GM18861 (cell line): ENCODE measurements at regions not wholly inside any gene's neighbourhood (a gene's known extent, or its start where the extent isn't known, plus 50 kb on each side); places are given as distances from the start of the nearest gene placed in this dataset.
A peak's percentile ranks its signal among the peaks of the same experiment; 100 is the strongest.
"Not testable (repeated sequence)": the region's sequence is repeated elsewhere in the genome, so short reads cannot be mapped to it uniquely, and the experiment has no call there.

ENCODE experiments used
- ATAC-seq: cut with Tn5 transposase; IDR thresholded peaks from one replicate; pipeline ENCODE4 v1.9.1; 2021; ENCODE audit not compliant: unreplicated experiment

- ATAC-seq = no peak
These were observed 273.0 kb upstream of the STXBP5 start for GRCh38 chr6:146931214-146931613.

- ATAC-seq = no peak
These were observed 266.9 kb upstream of the STXBP5 start for GRCh38 chr6:146937316-146937715.

- ATAC-seq = no peak
These were observed 266.0 kb upstream of the STXBP5 start for GRCh38 chr6:146938266-146938665.

- ATAC-seq = not testable (repeated sequence)
These were observed 264.8 kb upstream of the STXBP5 start for GRCh38 chr6:146939456-146939855.

- no peak for ATAC-seq
These were observed 260.6 kb upstream of the STXBP5 start for GRCh38 chr6:146943664-146944063.

- no peak for ATAC-seq
These were observed 260.1 kb upstream of the STXBP5 start for GRCh38 chr6:146944077-146944476.

- no peak for ATAC-seq
These were observed 259.4 kb upstream of the STXBP5 start for GRCh38 chr6:146944809-146945208.

GRCh38 chr6:146946559-146946958, 257.7 kb upstream of the STXBP5 start:
- no peak for ATAC-seq

- no peak for ATAC-seq
These were observed 255.4 kb upstream of the STXBP5 start for GRCh38 chr6:146948790-146949342.

- no peak for ATAC-seq
These were observed 254.8 kb upstream of the STXBP5 start for GRCh38 chr6:146949425-146949824.

- ATAC-seq = peak; percentile 36
These were observed 253.8 kb upstream of the STXBP5 start for GRCh38 chr6:146950351-146950835.

- ATAC-seq = no peak
These were observed 248.6 kb upstream of the STXBP5 start for GRCh38 chr6:146955570-146955969.

GRCh38 chr6:146957181-146958093, 246.8 kb upstream of the STXBP5 start:
- ATAC-seq = no peak

GRCh38 chr6:146961831-146962230, 242.4 kb upstream of the STXBP5 start:
- ATAC-seq = no peak

GRCh38 chr6:146962329-146962728, 241.9 kb upstream of the STXBP5 start:
- ATAC-seq = no peak

- ATAC-seq = no peak
These were observed 239.0 kb upstream of the STXBP5 start for GRCh38 chr6:146965110-146965689.

- ATAC-seq = no peak
These were observed 236.0 kb upstream of the STXBP5 start for GRCh38 chr6:146968041-146968760.

GRCh38 chr6:146972546-146972945, 231.7 kb upstream of the STXBP5 start:
- ATAC-seq = no peak

- no peak for ATAC-seq
These were observed 229.9 kb upstream of the STXBP5 start for GRCh38 chr6:146974351-146974750.

- no peak for ATAC-seq
These were observed 229.1 kb upstream of the STXBP5 start for GRCh38 chr6:146975093-146975492.

- ATAC-seq = no peak
These were observed 223.3 kb upstream of the STXBP5 start for GRCh38 chr6:146980900-146981329.
